Suprapubic skin (tissue), 4 donors: ENCODE measurements at regions not wholly inside any gene's neighbourhood (a gene's known extent, or its start where the extent isn't known, plus 50 kb on each side); places are given as distances from the start of the nearest gene placed in this dataset.

Experiments
- CTCF ChIP-seq, 2 donors: fragments of 200-600 bp in 1 of 2; fragments of 450-650 bp in 1 of 2; sonication (generic) in 1 of 2; IDR thresholded peaks; one replicate each; pipeline ENCODE4 v1.5.1; 2016 to 2019; ENCODE audit warnings: antibody characterized with exemption in 2 of 2, mild to moderate bottlenecking in 1 of 2, moderate library complexity in 1 of 2
- POLR2A ChIP-seq, 2 donors: fragments of 450-650 bp; IDR thresholded peaks; one replicate each; pipeline ENCODE4 v1.6.1; 2017; ENCODE audit warnings: antibody characterized with exemption in 2 of 2, mild to moderate bottlenecking in 2 of 2, moderate library complexity in 2 of 2
- POLR2AphosphoS5 ChIP-seq, 3 donors: sonication (generic); formaldehyde crosslinking; IDR thresholded peaks; one replicate each; pipeline ENCODE4 v1.6.1; 2017; ENCODE audit warnings: antibody characterized with exemption in 3 of 3

- TF ChIP-seq POLR2AphosphoS5 (IDR thresholded peaks at IDR 0.05) (no peak), CTCF (IDR thresholded peaks at IDR 0.05) (no peak), POLR2A (IDR thresholded peaks at IDR 0.05) (no peak)
Observed at GRCh38 chr22:44379817-44380755, 67.3 kb upstream of the SHISAL1 start.
